MM.1S (cell line): ENCODE measurements at regions not wholly inside any gene's neighbourhood (a gene's known extent, or its start where the extent isn't known, plus 50 kb on each side); places are given as distances from the start of the nearest gene placed in this dataset.

Source experiments
- DNase-seq: peaks from one replicate; pipeline ENCODE4 v3.0.0-alpha.2; 2015
- H2AFZ ChIP-seq: fragments of 300-600 bp; sonication (generic); 2 replicates; pipeline ENCODE4 v1.6.0; 2016; ENCODE audit warnings: antibody characterized with exemption, low read length
- H3F3A ChIP-seq: fragments of 300-600 bp; sonication (generic); 2 replicates; pipeline ENCODE4 v1.6.1; 2016; ENCODE audit warnings: mild to moderate bottlenecking, antibody characterized with exemption, low read length, moderate library complexity, mixed read lengths; ENCODE audit not compliant: insufficient read depth
- H3K27ac ChIP-seq: fragments of 300-600 bp; sonication (generic); 2 replicates; pipeline ENCODE4 v1.5.1; 2016; ENCODE audit warnings: mild to moderate bottlenecking, low read length
- H3K27me3 ChIP-seq: fragments of 300-600 bp; sonication (generic); replicated peaks from 2 replicates; pipeline ENCODE4 v1.6.0; 2016; ENCODE audit warnings: low read length; ENCODE audit not compliant: insufficient read depth
- H3K36me3 ChIP-seq: fragments of 300-600 bp; sonication (generic); replicated peaks from 2 replicates; pipeline ENCODE4 v1.6.1; 2016; ENCODE audit warnings: mild to moderate bottlenecking, low read length, mixed read lengths; ENCODE audit not compliant: insufficient read depth
- H3K4me1 ChIP-seq: fragments of 300-600 bp; sonication (generic); 2 replicates; pipeline ENCODE4 v1.6.1; 2016; ENCODE audit warnings: low read length, mixed read lengths
- H3K4me2 ChIP-seq: fragments of 300-600 bp; sonication (generic); 2 replicates; pipeline ENCODE4 v1.6.0; 2016; ENCODE audit warnings: low read depth, low read length
- H3K4me3 ChIP-seq: fragments of 300-600 bp; sonication (generic); 2 replicates; pipeline ENCODE4 v1.5.1; 2016; ENCODE audit warnings: low read length, mixed read lengths
- H3K79me2 ChIP-seq: fragments of 300-600 bp; sonication (generic); 2 replicates; pipeline ENCODE4 v1.6.1; 2016; ENCODE audit warnings: mixed run types, low read length, mixed read lengths
- H3K9ac ChIP-seq: fragments of 300-600 bp; sonication (generic); 2 replicates; pipeline ENCODE4 v1.6.1; 2016; ENCODE audit warnings: low read length, mixed read lengths
- H3K9me2 ChIP-seq: fragments of 300-600 bp; sonication (generic); replicated peaks from 2 replicates; pipeline ENCODE4 v1.6.1; 2016; ENCODE audit warnings: mild to moderate bottlenecking, low read length, mixed read lengths; ENCODE audit not compliant: insufficient read depth
- H3K9me3 ChIP-seq: fragments of 300-600 bp; sonication (generic); replicated peaks from 2 replicates; pipeline ENCODE4 v1.6.1; 2016; ENCODE audit warnings: mild to moderate bottlenecking, low read length, mixed read lengths; ENCODE audit not compliant: insufficient read depth
- H4K20me1 ChIP-seq: fragments of 300-600 bp; sonication (generic); 2 replicates; pipeline ENCODE4 v1.6.1; 2016; ENCODE audit warnings: mild to moderate bottlenecking, low read length, moderate library complexity, mixed read lengths; ENCODE audit not compliant: insufficient read depth
- EZH2 ChIP-seq: fragments of 300-600 bp; sonication (generic); optimal IDR thresholded peaks from 2 replicates; pipeline ENCODE3; 2017; ENCODE audit warnings: low read depth, mild to moderate bottlenecking, antibody characterized with exemption, low read length, mixed read lengths
- EZH2phosphoT487 ChIP-seq: fragments of 300-600 bp; sonication (generic); IDR thresholded peaks from 2 replicates; pipeline ENCODE4 v1.6.1; 2018; ENCODE audit warnings: antibody characterized with exemption, low read length
- TF ChIP-seq, protein P1 (sequence below): fragments of 300-600 bp; sonication (generic); IDR thresholded peaks from 2 replicates; pipeline ENCODE4 v1.5.1; 2016; ENCODE audit warnings: antibody characterized with exemption, low read length, mixed read lengths

DNA sequence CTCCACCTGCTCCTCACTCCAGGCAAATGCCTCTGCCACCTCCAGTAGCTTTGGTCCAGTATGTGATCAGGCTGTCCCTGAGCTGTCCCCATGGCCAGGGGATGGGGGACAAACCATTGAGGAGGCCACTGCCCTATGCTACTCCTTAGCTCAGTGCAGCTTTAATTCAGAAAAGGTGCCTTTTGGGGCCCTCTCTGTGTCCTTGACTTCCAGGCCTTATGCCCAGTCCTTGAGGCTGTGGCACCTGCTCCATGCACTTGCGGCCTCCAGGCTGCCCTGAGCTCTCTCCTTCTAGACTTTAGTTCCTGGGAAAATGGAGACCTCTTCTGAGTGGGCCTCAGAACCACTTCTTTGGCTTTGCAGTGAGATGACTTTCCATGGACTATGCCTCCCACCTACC, 650.8 kb upstream of the CELF2 start:
- H3K4me3 ChIP-seq, result no peak overlapping the region
- H3K9me2 ChIP-seq, result no peaks in the 10 kb centered on the region
- no peak overlapping the region for H3K27ac ChIP-seq
- H3K4me2 ChIP-seq, result no peak overlapping the region
- no peak overlapping the region for H3K9ac ChIP-seq
- TF ChIP-seq EZH2phosphoT487 (no peak), EZH2 (no peak)
- TF ChIP-seq, protein P1, sequence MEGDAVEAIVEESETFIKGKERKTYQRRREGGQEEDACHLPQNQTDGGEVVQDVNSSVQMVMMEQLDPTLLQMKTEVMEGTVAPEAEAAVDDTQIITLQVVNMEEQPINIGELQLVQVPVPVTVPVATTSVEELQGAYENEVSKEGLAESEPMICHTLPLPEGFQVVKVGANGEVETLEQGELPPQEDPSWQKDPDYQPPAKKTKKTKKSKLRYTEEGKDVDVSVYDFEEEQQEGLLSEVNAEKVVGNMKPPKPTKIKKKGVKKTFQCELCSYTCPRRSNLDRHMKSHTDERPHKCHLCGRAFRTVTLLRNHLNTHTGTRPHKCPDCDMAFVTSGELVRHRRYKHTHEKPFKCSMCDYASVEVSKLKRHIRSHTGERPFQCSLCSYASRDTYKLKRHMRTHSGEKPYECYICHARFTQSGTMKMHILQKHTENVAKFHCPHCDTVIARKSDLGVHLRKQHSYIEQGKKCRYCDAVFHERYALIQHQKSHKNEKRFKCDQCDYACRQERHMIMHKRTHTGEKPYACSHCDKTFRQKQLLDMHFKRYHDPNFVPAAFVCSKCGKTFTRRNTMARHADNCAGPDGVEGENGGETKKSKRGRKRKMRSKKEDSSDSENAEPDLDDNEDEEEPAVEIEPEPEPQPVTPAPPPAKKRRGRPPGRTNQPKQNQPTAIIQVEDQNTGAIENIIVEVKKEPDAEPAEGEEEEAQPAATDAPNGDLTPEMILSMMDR, result no peak
- DNase-seq, result no peak
- no peaks in the 10 kb centered on the region for H3K27me3 ChIP-seq
- no peak overlapping the region for H2AFZ ChIP-seq
- H4K20me1 ChIP-seq, result no peaks in the 10 kb centered on the region
- no peaks in the 10 kb centered on the region for H3K79me2 ChIP-seq
- H3K4me1 ChIP-seq, result no peaks in the 10 kb centered on the region
- H3F3A ChIP-seq, result no peaks in the 10 kb centered on the region
- no peaks in the 10 kb centered on the region for H3K9me3 ChIP-seq
- no peaks in the 10 kb centered on the region for H3K36me3 ChIP-seq

DNA sequence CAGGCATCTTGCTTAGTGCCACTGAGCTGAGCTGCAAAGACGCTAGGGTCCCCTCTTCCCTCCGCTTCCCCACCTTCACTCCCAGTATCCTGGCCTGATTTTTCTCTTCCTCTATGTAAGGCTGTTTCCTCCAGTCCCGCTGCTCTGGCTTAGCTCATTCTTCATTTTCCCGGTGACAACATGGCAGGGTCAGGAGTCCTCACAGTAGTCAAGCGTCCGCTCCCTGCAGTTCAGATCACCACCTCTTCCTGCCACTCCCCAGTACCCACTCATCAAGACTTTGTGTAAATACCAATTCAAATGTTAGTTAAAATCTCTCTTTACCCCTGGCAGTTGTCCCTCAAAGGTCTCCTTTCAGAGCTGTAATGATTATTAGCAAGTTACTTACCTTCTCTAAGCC, 650.4 kb upstream of the CELF2 start:
- H3K9me3 ChIP-seq, result no peaks in the 10 kb centered on the region
- no peak for DNase-seq
- no peak overlapping the region for H3K4me2 ChIP-seq
- no peaks in the 10 kb centered on the region for H3K79me2 ChIP-seq
- no peaks in the 10 kb centered on the region for H3K9me2 ChIP-seq
- no peak overlapping the region for H2AFZ ChIP-seq
- H3K27me3 ChIP-seq, result no peaks in the 10 kb centered on the region
- no peaks in the 10 kb centered on the region for H3K36me3 ChIP-seq
- H3K4me3 ChIP-seq, result no peak overlapping the region
- no peak overlapping the region for H3K27ac ChIP-seq
- no peaks in the 10 kb centered on the region for H3F3A ChIP-seq
- no peaks in the 10 kb centered on the region for H4K20me1 ChIP-seq
- TF ChIP-seq, protein P1, result no peak
- TF ChIP-seq EZH2, result no peak
- TF ChIP-seq EZH2phosphoT487, result no peak
- no peaks in the 10 kb centered on the region for H3K4me1 ChIP-seq
- H3K9ac ChIP-seq, result no peak overlapping the region

DNA sequence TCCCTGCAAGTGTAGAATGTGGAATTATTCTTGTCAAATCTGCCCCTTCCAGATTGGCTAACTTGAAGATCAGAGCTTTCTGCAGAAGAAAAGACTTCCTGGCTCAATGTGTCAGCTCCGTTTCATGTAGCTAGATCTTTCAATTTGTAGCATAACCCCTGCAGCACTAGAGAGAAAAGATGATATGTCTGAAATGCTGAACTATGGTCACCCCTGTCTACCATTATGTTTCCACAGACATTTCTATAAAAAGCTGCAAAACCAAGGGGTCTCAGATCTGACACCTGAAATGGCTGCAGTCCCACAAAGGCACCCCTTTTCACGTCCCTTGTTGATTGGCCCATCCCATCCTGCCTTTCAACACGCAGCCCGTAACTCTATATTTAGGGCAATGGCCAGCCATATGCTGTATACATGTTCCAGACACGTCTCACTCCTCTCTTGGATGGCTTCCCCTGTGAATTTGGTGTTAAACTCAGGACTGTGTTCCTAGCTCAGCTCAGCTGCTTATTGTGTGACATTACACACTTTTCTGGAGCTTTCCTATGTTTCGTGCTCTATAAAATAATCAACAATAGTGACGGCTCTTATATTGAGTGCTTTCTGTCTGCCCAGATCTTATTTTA, 648.6 kb upstream of the CELF2 start:
- Histone ChIP-seq H3K4me3 (no peak overlapping the region), H3K79me2 (no peaks in the 10 kb centered on the region), H3K9me2 (no peaks in the 10 kb centered on the region), H4K20me1 (no peaks in the 10 kb centered on the region), H2AFZ (no peak overlapping the region), H3K4me1 (no peaks in the 10 kb centered on the region), H3K27ac (no peak overlapping the region), H3F3A (no peaks in the 10 kb centered on the region), H3K36me3 (no peaks in the 10 kb centered on the region), H3K4me2 (no peak overlapping the region), H3K9me3 (no peaks in the 10 kb centered on the region), H3K27me3 (no peaks in the 10 kb centered on the region), H3K9ac (no peak overlapping the region)
- DNase-seq, result no peak
- TF ChIP-seq EZH2, result no peak
- TF ChIP-seq, protein P1, result no peak
- TF ChIP-seq EZH2phosphoT487, result no peak
